Liver (tissue), 8 donors: ENCODE measurements at regions not wholly inside any gene's neighbourhood (a gene's known extent, or its start where the extent isn't known, plus 50 kb on each side); places are given as distances from the start of the nearest gene placed in this dataset.

ENCODE experiments used
- DNase-seq: peaks from one replicate; pipeline ENCODE4 v3.0.0-alpha.2; 2017; ENCODE audit warnings: low spot score
- H3K27ac ChIP-seq, 2 donors: one replicate each; pipeline ENCODE4 v1.7.0; 2013; ENCODE audit warnings: inconsistent platforms in 2 of 2, low read length in 2 of 2, control low read depth in 1 of 2, low read depth in 1 of 2, mild to moderate bottlenecking in 1 of 2
- H3K27me3 ChIP-seq, 4 donors: one replicate each; pipeline versions ENCODE4 v1.6.1 to v1.7.0; 2013; ENCODE audit warnings: low read length in 3 of 4, inconsistent platforms in 1 of 4, mild to moderate bottlenecking in 1 of 4, moderate library complexity in 1 of 4; ENCODE audit not compliant: control insufficient read depth in 4 of 4, insufficient read depth in 4 of 4
- H3K36me3 ChIP-seq, 4 donors: one replicate each; pipeline versions ENCODE4 v1.6.1 to v1.7.0; 2013; ENCODE audit warnings: low read length in 3 of 4, mild to moderate bottlenecking in 3 of 4, low read depth in 1 of 4, moderate library complexity in 1 of 4; ENCODE audit not compliant: control insufficient read depth in 4 of 4, insufficient read depth in 3 of 4
- H3K4me1 ChIP-seq, 4 donors: one replicate each; pipeline versions ENCODE4 v1.6.1 to v1.7.0; 2013; ENCODE audit warnings: low read length in 3 of 4, mild to moderate bottlenecking in 3 of 4, moderate library complexity in 1 of 4; ENCODE audit not compliant: control insufficient read depth in 4 of 4, insufficient read depth in 4 of 4
- H3K4me3 ChIP-seq, 3 donors: one replicate each; pipeline versions ENCODE4 v1.6.1 to v1.7.0; 2013; ENCODE audit warnings: low read length in 3 of 3, control low read depth in 1 of 3, low read depth in 1 of 3, mild to moderate bottlenecking in 1 of 3
- H3K9ac ChIP-seq, 2 donors: one replicate each; pipeline ENCODE4 v1.7.0; 2013; ENCODE audit warnings: low read length in 2 of 2, mild to moderate bottlenecking in 2 of 2, moderate library complexity in 2 of 2, control low read depth in 1 of 2, low read depth in 1 of 2
- H3K9me3 ChIP-seq, 4 donors: one replicate each; pipeline versions ENCODE4 v1.6.1 to v1.7.0; 2013; ENCODE audit warnings: low read length in 3 of 4; ENCODE audit not compliant: control insufficient read depth in 4 of 4
- EGR1 ChIP-seq, 2 donors: IDR thresholded peaks; 2 replicates each; pipeline ENCODE4 v1.6.1; 2016 to 2018; ENCODE audit warnings: antibody characterized with exemption in 2 of 2, low read depth in 2 of 2
- FOXA1 ChIP-seq: IDR thresholded peaks from 2 replicates; pipeline ENCODE4 v1.6.1; 2016; ENCODE audit warnings: antibody characterized with exemption
- FOXA2 ChIP-seq: IDR thresholded peaks from 2 replicates; pipeline ENCODE4 v1.6.1; 2016; ENCODE audit warnings: antibody characterized with exemption
- GABPA ChIP-seq, 2 donors: IDR thresholded peaks in 1 of 2; conservative IDR thresholded peaks in 1 of 2; 2 replicates each; pipeline ENCODE4 v1.6.1; 2016; ENCODE audit warnings: antibody characterized with exemption in 2 of 2, mild to moderate bottlenecking in 1 of 2, moderate library complexity in 1 of 2
- HNF4A ChIP-seq, 2 donors: conservative IDR thresholded peaks; 2 replicates each; pipeline ENCODE4 v1.6.1; 2016; ENCODE audit warnings: antibody characterized with exemption in 2 of 2, mild to moderate bottlenecking in 2 of 2
- HNF4G ChIP-seq: IDR thresholded peaks from 2 replicates; pipeline ENCODE4 v1.6.1; 2016; ENCODE audit warnings: antibody characterized with exemption
- JUND ChIP-seq, 2 donors: IDR thresholded peaks; 2 replicates each; pipeline ENCODE4 v1.6.1; 2016; ENCODE audit warnings: antibody characterized with exemption in 2 of 2
- NR2F2 ChIP-seq: IDR thresholded peaks from 2 replicates; pipeline ENCODE4 v1.6.1; 2016; ENCODE audit warnings: antibody characterized with exemption
- RAD21 ChIP-seq, 2 donors: IDR thresholded peaks; 2 replicates each; pipeline ENCODE4 v1.6.1; 2016; ENCODE audit warnings: antibody characterized with exemption in 2 of 2, mild to moderate bottlenecking in 2 of 2
- SP1 ChIP-seq: IDR thresholded peaks from 2 replicates; pipeline ENCODE4 v1.6.1; 2018; ENCODE audit warnings: antibody characterized with exemption, mild to moderate bottlenecking
- TAF1 ChIP-seq: conservative IDR thresholded peaks from 2 replicates; pipeline ENCODE4 v1.6.1; 2016; ENCODE audit warnings: antibody characterized with exemption, mild to moderate bottlenecking
- YY1 ChIP-seq: IDR thresholded peaks from 2 replicates; pipeline ENCODE4 v1.6.1; 2016; ENCODE audit warnings: antibody characterized with exemption, mild to moderate bottlenecking
- WGBS: extraction: QIAGEN DNeasy Blood & Tissue Kit; methylation state at CpG from one replicate; pipeline ENCODE4 v1.1.7; 2013; 5-methylcytosine and 5-hydroxymethylcytosine counted together
- TF ChIP-seq, protein P1 (sequence below): IDR thresholded peaks from 2 replicates; pipeline ENCODE4 v1.6.1; 2016; ENCODE audit warnings: antibody characterized with exemption
- TF ChIP-seq, protein P2 (sequence below): IDR thresholded peaks from 2 replicates; pipeline ENCODE4 v1.6.1; 2016; ENCODE audit warnings: antibody characterized with exemption, mild to moderate bottlenecking
- TF ChIP-seq, protein P3 (sequence below): IDR thresholded peaks from 2 replicates; pipeline ENCODE4 v1.6.1; 2016; ENCODE audit warnings: antibody characterized with exemption
- TF ChIP-seq, protein P4 (sequence below): IDR thresholded peaks from 2 replicates; pipeline ENCODE4 v1.6.1; 2016; ENCODE audit warnings: antibody characterized with exemption
- TF ChIP-seq, protein P5 (sequence below): fragments of 150-350 bp; IDR thresholded peaks from 2 replicates; pipeline ENCODE4 v1.5.1; 2017; ENCODE audit warnings: improper control_type of control experiment, low read depth, low read length; ENCODE audit not compliant: missing input control
- donor health status: healthy.
- donor health status: healthy.
- donor health status: healthy.
- donor health status: healthy.
- donor health status: healthy.

DNA sequence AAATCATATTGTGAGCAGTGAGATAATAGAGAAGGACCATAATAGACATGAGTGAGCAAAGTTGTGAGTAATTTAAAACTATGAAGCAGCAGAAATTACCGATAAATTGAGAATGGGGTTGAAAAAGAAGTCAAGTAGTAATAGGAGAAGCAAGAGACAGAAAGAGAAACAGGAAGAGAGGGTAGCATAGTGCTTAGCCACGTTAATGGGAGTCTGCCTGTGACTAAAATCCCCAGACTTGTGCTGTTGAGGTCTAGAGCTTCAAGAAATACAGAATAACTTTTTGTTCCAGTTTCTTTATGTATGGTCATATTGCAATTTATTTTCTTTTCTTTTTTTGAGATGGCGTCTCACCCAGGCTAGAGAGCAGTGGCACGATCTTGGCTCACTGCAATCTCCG is 368.7 kb downstream of the METTL15 start:
- WGBS, result 89% methylated on average over 5 of the region's 5 CpGs
- H3K36me3 ChIP-seq, result no peaks in the 10 kb centered on the region

DNA sequence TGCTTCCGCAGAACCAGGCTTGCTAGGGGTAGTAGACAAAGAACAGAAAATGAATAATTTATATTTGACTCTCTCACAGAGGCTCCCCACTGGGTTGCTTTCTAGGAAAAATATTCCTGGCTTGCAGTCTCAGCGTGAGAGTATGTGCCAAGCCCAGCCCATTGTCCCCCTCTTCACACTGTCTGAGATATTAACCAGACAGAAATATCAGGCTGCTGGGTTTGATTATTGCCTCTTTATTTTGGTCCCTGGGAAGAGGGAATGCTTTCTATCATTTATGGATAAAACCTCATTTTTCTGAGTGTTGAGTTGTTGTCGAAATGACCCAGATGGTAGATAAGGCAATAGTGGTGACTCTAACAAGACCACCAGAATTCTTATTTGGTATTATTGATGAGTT is 367.9 kb downstream of the METTL15 start:
- H3K36me3 ChIP-seq, result no peaks in the 10 kb centered on the region
- no peak overlapping the region for H3K27ac ChIP-seq
- H3K4me3 ChIP-seq, result no peak overlapping the region
- no peaks in the 10 kb centered on the region for H3K4me1 ChIP-seq
- H3K9ac ChIP-seq, result no peak overlapping the region
- no peaks in the 10 kb centered on the region for H3K9me3 ChIP-seq
- 50% methylated on average over 3 of the region's 3 CpGs for WGBS
- no peaks in the 10 kb centered on the region for H3K27me3 ChIP-seq
- DNase-seq, result no peak
- TF ChIP-seq TAF1 (no peak), NR2F2 (no peak), YY1 (no peak), RAD21 (IDR thresholded peaks at IDR 0.05) (no peak)
- TF ChIP-seq, protein P1, sequence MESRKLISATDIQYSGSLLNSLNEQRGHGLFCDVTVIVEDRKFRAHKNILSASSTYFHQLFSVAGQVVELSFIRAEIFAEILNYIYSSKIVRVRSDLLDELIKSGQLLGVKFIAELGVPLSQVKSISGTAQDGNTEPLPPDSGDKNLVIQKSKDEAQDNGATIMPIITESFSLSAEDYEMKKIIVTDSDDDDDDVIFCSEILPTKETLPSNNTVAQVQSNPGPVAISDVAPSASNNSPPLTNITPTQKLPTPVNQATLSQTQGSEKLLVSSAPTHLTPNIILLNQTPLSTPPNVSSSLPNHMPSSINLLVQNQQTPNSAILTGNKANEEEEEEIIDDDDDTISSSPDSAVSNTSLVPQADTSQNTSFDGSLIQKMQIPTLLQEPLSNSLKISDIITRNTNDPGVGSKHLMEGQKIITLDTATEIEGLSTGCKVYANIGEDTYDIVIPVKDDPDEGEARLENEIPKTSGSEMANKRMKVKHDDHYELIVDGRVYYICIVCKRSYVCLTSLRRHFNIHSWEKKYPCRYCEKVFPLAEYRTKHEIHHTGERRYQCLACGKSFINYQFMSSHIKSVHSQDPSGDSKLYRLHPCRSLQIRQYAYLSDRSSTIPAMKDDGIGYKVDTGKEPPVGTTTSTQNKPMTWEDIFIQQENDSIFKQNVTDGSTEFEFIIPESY, result no peak
- TF ChIP-seq, protein P2, sequence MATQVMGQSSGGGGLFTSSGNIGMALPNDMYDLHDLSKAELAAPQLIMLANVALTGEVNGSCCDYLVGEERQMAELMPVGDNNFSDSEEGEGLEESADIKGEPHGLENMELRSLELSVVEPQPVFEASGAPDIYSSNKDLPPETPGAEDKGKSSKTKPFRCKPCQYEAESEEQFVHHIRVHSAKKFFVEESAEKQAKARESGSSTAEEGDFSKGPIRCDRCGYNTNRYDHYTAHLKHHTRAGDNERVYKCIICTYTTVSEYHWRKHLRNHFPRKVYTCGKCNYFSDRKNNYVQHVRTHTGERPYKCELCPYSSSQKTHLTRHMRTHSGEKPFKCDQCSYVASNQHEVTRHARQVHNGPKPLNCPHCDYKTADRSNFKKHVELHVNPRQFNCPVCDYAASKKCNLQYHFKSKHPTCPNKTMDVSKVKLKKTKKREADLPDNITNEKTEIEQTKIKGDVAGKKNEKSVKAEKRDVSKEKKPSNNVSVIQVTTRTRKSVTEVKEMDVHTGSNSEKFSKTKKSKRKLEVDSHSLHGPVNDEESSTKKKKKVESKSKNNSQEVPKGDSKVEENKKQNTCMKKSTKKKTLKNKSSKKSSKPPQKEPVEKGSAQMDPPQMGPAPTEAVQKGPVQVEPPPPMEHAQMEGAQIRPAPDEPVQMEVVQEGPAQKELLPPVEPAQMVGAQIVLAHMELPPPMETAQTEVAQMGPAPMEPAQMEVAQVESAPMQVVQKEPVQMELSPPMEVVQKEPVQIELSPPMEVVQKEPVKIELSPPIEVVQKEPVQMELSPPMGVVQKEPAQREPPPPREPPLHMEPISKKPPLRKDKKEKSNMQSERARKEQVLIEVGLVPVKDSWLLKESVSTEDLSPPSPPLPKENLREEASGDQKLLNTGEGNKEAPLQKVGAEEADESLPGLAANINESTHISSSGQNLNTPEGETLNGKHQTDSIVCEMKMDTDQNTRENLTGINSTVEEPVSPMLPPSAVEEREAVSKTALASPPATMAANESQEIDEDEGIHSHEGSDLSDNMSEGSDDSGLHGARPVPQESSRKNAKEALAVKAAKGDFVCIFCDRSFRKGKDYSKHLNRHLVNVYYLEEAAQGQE, result no peak
- TF ChIP-seq, protein P3, sequence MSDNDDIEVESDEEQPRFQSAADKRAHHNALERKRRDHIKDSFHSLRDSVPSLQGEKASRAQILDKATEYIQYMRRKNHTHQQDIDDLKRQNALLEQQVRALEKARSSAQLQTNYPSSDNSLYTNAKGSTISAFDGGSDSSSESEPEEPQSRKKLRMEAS, result no peak

More for the DNA sequence above, 368.7 kb downstream of the METTL15 start:
- no peaks in the 10 kb centered on the region for H3K4me1 ChIP-seq
- no peak for DNase-seq
- no peak for TF ChIP-seq HNF4G
- TF ChIP-seq FOXA2, result no peak
- no peak for TF ChIP-seq FOXA1
- TF ChIP-seq YY1, result no peak
- no peak for TF ChIP-seq RAD21 (IDR thresholded peaks at IDR 0.05)
- TF ChIP-seq, protein P4, sequence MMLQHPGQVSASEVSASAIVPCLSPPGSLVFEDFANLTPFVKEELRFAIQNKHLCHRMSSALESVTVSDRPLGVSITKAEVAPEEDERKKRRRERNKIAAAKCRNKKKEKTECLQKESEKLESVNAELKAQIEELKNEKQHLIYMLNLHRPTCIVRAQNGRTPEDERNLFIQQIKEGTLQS, result no peak
- no peak for TF ChIP-seq HNF4A (conservative IDR thresholded peaks at IDR 0.05)
- TF ChIP-seq, protein P1, result no peak
- no peak for TF ChIP-seq JUND (IDR thresholded peaks at IDR 0.05)
- TF ChIP-seq, protein P5, sequence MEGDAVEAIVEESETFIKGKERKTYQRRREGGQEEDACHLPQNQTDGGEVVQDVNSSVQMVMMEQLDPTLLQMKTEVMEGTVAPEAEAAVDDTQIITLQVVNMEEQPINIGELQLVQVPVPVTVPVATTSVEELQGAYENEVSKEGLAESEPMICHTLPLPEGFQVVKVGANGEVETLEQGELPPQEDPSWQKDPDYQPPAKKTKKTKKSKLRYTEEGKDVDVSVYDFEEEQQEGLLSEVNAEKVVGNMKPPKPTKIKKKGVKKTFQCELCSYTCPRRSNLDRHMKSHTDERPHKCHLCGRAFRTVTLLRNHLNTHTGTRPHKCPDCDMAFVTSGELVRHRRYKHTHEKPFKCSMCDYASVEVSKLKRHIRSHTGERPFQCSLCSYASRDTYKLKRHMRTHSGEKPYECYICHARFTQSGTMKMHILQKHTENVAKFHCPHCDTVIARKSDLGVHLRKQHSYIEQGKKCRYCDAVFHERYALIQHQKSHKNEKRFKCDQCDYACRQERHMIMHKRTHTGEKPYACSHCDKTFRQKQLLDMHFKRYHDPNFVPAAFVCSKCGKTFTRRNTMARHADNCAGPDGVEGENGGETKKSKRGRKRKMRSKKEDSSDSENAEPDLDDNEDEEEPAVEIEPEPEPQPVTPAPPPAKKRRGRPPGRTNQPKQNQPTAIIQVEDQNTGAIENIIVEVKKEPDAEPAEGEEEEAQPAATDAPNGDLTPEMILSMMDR, result no peak
- TF ChIP-seq, protein P2, result no peak
- TF ChIP-seq SP1, result no peak
- TF ChIP-seq TAF1, result no peak
- no peak for TF ChIP-seq GABPA (IDR thresholded peaks at IDR 0.05 in 1 of 2, conservative IDR thresholded peaks at IDR 0.05 in 1 of 2)
- TF ChIP-seq NR2F2, result no peak
- no peak for TF ChIP-seq EGR1 (IDR thresholded peaks at IDR 0.05; ENCODE audit: low read depth in 2 of 2)
- H3K9me3 ChIP-seq, result no peaks in the 10 kb centered on the region
- H3K9ac ChIP-seq, result no peak overlapping the region
- no peak overlapping the region for H3K4me3 ChIP-seq
- no peak overlapping the region for H3K27ac ChIP-seq
- no peaks in the 10 kb centered on the region for H3K27me3 ChIP-seq
